Heart right ventricle (tissue), 16 donors: ENCODE measurements at regions not wholly inside any gene's neighbourhood (a gene's known extent, or its start where the extent isn't known, plus 50 kb on each side); places are given as distances from the start of the nearest gene placed in this dataset.

Experiments
- ATAC-seq, 8 donors: fragments of 200-7000 bp; cut with Tn5 transposase; one replicate each; pipeline ENCODE4 v1.9.1; 2020; ENCODE audit warnings: mild to moderate bottlenecking in 8 of 8, moderate library complexity in 8 of 8, moderate number of reproducible peaks in 1 of 8
- DNase-seq, 2 donors: peaks; one replicate each; pipeline ENCODE4 v3.0.0-alpha.2; 2020
- H3K27ac ChIP-seq, 10 donors: fragments of 200-600 bp; sonication (generic) in 2 of 10; one replicate each; pipeline versions ENCODE4 v1.5.0 to v1.8.0; 2020 to 2022; ENCODE audit warnings: mild to moderate bottlenecking in 3 of 10
- H3K27me3 ChIP-seq, 7 donors: fragments of 200-600 bp; one replicate each; pipeline ENCODE4 v1.8.0; 2021 to 2022; ENCODE audit warnings: mild to moderate bottlenecking in 2 of 7
- H3K36me3 ChIP-seq, 9 donors: fragments of 200-600 bp; sonication (generic) in 1 of 9; one replicate each; pipeline versions ENCODE4 v1.5.0 to v1.8.0; 2020 to 2022; ENCODE audit warnings: mild to moderate bottlenecking in 2 of 9
- H3K4me1 ChIP-seq, 9 donors: fragments of 200-600 bp; sonication (generic) in 1 of 9; one replicate each; pipeline versions ENCODE4 v1.5.0 to v1.8.0; 2020 to 2022; ENCODE audit warnings: mild to moderate bottlenecking in 4 of 9
- H3K4me3 ChIP-seq, 10 donors: fragments of 200-600 bp; sonication (generic) in 2 of 10; one replicate each; pipeline versions ENCODE4 v1.5.0 to v1.8.0; 2020 to 2022; ENCODE audit warnings: mild to moderate bottlenecking in 7 of 10, moderate library complexity in 2 of 10
- H3K9me3 ChIP-seq, 11 donors: fragments of 200-600 bp in 10 of 11; sonication (generic) in 2 of 11; one replicate each; pipeline versions ENCODE4 v1.5.0 to v1.8.0; 2013 to 2022; ENCODE audit warnings: mild to moderate bottlenecking in 2 of 11, control low read depth in 1 of 11, moderate library complexity in 1 of 11
- CTCF ChIP-seq, 9 donors: fragments of 200-600 bp; sonication (generic) in 2 of 9; IDR thresholded peaks; one replicate each; pipeline versions ENCODE4 v1.5.0 to v1.8.0; 2021 to 2022; ENCODE audit warnings: antibody characterized with exemption in 9 of 9, mild to moderate bottlenecking in 5 of 9, moderate library complexity in 1 of 9
- WGBS, 2 donors: extraction: QIAGEN DNeasy Blood & Tissue Kit; methylation state at CpG; one replicate each; pipeline ENCODE4 v1.1.7; 2013; ENCODE audit warnings: inconsistent platforms in 1 of 2; 5-methylcytosine and 5-hydroxymethylcytosine counted together
- intact Hi-C, 10 donors: fragments of 100-400 bp; cut with DNase I; formaldehyde crosslinking; loops; one replicate each; pipeline versions ENCODE4 v1.11.1 to v1.14.2; 2022
- donor health status: Arrhythmogenic right ventricular cardiomyopathy.
- donor health status: ischemic (EF 13 %, LVEDD 7.1; RV severe dilation, severe dysfunction).
- donor health status: healthy with polysubstance abuse.
- donor health status: DM: no; HTN: yes; CAD: no.
- donor health status: DM: no; HTN: no; CAD: no.
- donor health status: ischemic (EF 25% LVEDD 6.9; RV normal size, moderate dysfunction).
- donor health status: ischemic (EF 25% LVEDD 5.7; RV mildly dilated, moderate dysfunction).
- donor health status: healthy.
- donor health status: DM: yes; HTN: yes; CAD: no.
- donor health status: Ischemic cardiomyopathy.
- donor health status: ischemic (EF 35%, LVEDD 5.7; RV mildly dilated, moderate dysfunction).
- donor health status: nonischemic (EF 11% LVEDD 7.7; RV severe dilation, severe dysfunction).
- donor health status: DM: yes; HTN: yes; CAD: no.
- donor health status: PGD.
- donor health status: ischemic (EF 29% LVEDD 5.4; RV normal size, mild dysfunction).
- donor health status: nonischemic (EF 23%, LVEDD 6.1; RV moderate dilation, normal function).

GRCh38 chr18:30860741-30861140 lies 181.8 kb downstream of the DSC3 start:
- no peak for TF ChIP-seq CTCF (IDR thresholded peaks at IDR 0.05)
- Histone ChIP-seq H3K36me3 (no peaks in the 10 kb centered on the region), H3K27ac (no peak overlapping the region), H3K27me3 (no peaks in the 10 kb centered on the region), H3K4me3 (no peak overlapping the region), H3K9me3 (no peaks in the 10 kb centered on the region), H3K4me1 (peaks cover 0 to 9% (median 4%) of the 10 kb centered on the region in 9 donors)
- 52 to 72% methylated on average over 3 of the region's 3 CpGs for WGBS, 2 donors
- ATAC-seq (no peak), DNase-seq (no peak)
- intact Hi-C loops, result no loop called here

GRCh38 chr18:30859036-30859435 lies 183.5 kb downstream of the DSC3 start:
- no peak for DNase-seq

GRCh38 chr18:30858560-30858959 lies 184.0 kb downstream of the DSC3 start:
- 94 to 99% methylated on average over 2 of the region's 2 CpGs for WGBS, 2 donors
- no peak for TF ChIP-seq CTCF (IDR thresholded peaks at IDR 0.05)
- Histone ChIP-seq H3K4me3 (no peak overlapping the region), H3K36me3 (no peaks in the 10 kb centered on the region), H3K4me1 (peaks cover 0 to 9% (median 4%) of the 10 kb centered on the region in 9 donors), H3K27ac (no peak overlapping the region), H3K27me3 (no peaks in the 10 kb centered on the region), H3K9me3 (no peaks in the 10 kb centered on the region)
- ATAC-seq, result no peak
- no peak for DNase-seq
- intact Hi-C loops, result no loop called here

More at GRCh38 chr18:30859036-30859435, 183.5 kb downstream of the DSC3 start:
- no peaks in the 10 kb centered on the region for H3K9me3 ChIP-seq
- WGBS, 2 donors, result 71 to 91% methylated on average over 3 of the region's 3 CpGs
- H3K27me3 ChIP-seq, result no peaks in the 10 kb centered on the region
- peaks cover 0 to 9% (median 4%) of the 10 kb centered on the region in 9 donors for H3K4me1 ChIP-seq
- intact Hi-C loops, result no loop called here
- H3K4me3 ChIP-seq, result no peak overlapping the region
- H3K36me3 ChIP-seq, result no peaks in the 10 kb centered on the region
- H3K27ac ChIP-seq, result no peak overlapping the region
- no peak for TF ChIP-seq CTCF (IDR thresholded peaks at IDR 0.05)
- ATAC-seq, result no peak

- TF ChIP-seq CTCF (IDR thresholded peaks at IDR 0.05), result no peak
- 50 to 62% methylated on average over 2 of the region's 2 CpGs for WGBS, 2 donors
- DNase-seq, result no peak
Measured at GRCh38 chr18:30855762-30856161, 186.8 kb downstream of the DSC3 start.

More at GRCh38 chr18:30855762-30856161, 186.8 kb downstream of the DSC3 start:
- no peaks in the 10 kb centered on the region for H3K36me3 ChIP-seq
- ATAC-seq, result no peak
- no peaks in the 10 kb centered on the region for H3K4me1 ChIP-seq
- H3K27me3 ChIP-seq, result no peaks in the 10 kb centered on the region
- H3K9me3 ChIP-seq, result no peaks in the 10 kb centered on the region
- H3K4me3 ChIP-seq, result no peak overlapping the region
- intact Hi-C loops, result no loop called here
- H3K27ac ChIP-seq, result no peak overlapping the region
